ENCODE measurements at regions not wholly inside any gene's neighbourhood (a gene's known extent, or its start where the extent isn't known, plus 50 kb on each side); places are given as distances from the start of the nearest gene placed in this dataset.
"Not testable (repeated sequence)": the region's sequence is repeated elsewhere in the genome, so short reads cannot be mapped to it uniquely, and the experiment has no call there.

GRCh38 chr6:139699335-139699734 is 324.9 kb upstream of the CITED2 start:
- DNase-seq (ENCODE audit: low read depth, low spot score), result no peak

GRCh38 chr6:139698526-139699176 is 324.2 kb upstream of the CITED2 start:
- DNase-seq (ENCODE audit: low read depth, low spot score), result no peak

- DNase-seq (ENCODE audit: low read depth, low spot score), result not testable (repeated sequence)
Measured at GRCh38 chr6:139697856-139698255, 323.4 kb upstream of the CITED2 start.

GRCh38 chr6:139696991-139697390 is 322.5 kb upstream of the CITED2 start:
- not testable (repeated sequence) for DNase-seq (ENCODE audit: low read depth, low spot score)

- no peak for DNase-seq (ENCODE audit: low read depth, low spot score)
Measured at GRCh38 chr6:139695361-139695760, 320.9 kb upstream of the CITED2 start.

- DNase-seq (ENCODE audit: low read depth, low spot score), result no peak
Measured at GRCh38 chr6:139693735-139694134, 319.3 kb upstream of the CITED2 start.

GRCh38 chr6:139690007-139690406 is 315.6 kb upstream of the CITED2 start:
- DNase-seq (ENCODE audit: low read depth, low spot score), result no peak

- no peak for DNase-seq (ENCODE audit: low read depth, low spot score)
Measured at GRCh38 chr6:139687055-139687454, 312.6 kb upstream of the CITED2 start.

- no peak for DNase-seq (ENCODE audit: low read depth, low spot score)
Measured at GRCh38 chr6:139686308-139686707, 311.9 kb upstream of the CITED2 start.

- DNase-seq (ENCODE audit: low read depth, low spot score), result no peak
Measured at GRCh38 chr6:139685009-139685408, 310.6 kb upstream of the CITED2 start.

GRCh38 chr6:139680819-139681218 is 306.4 kb upstream of the CITED2 start:
- DNase-seq (ENCODE audit: low read depth, low spot score), result no peak

- DNase-seq (ENCODE audit: low read depth, low spot score), result no peak
Measured at GRCh38 chr6:139679516-139680179, 305.2 kb upstream of the CITED2 start.

- no peak for DNase-seq (ENCODE audit: low read depth, low spot score)
Measured at GRCh38 chr6:139676718-139677117, 302.3 kb upstream of the CITED2 start.

GRCh38 chr6:139666284-139666683 is 291.8 kb upstream of the CITED2 start:
- no peak for DNase-seq (ENCODE audit: low read depth, low spot score)

GRCh38 chr6:139663996-139664395 is 289.5 kb upstream of the CITED2 start:
- no peak for DNase-seq (ENCODE audit: low read depth, low spot score)

GRCh38 chr6:139659711-139660110 is 285.3 kb upstream of the CITED2 start:
- DNase-seq (ENCODE audit: low read depth, low spot score), result no peak

- no peak for DNase-seq (ENCODE audit: low read depth, low spot score)
Measured at GRCh38 chr6:139659196-139659595, 284.7 kb upstream of the CITED2 start.

- DNase-seq (ENCODE audit: low read depth, low spot score), result no peak
Measured at GRCh38 chr6:139657119-139657518, 282.7 kb upstream of the CITED2 start.

GRCh38 chr6:139655783-139656705 is 281.6 kb upstream of the CITED2 start:
- DNase-seq (ENCODE audit: low read depth, low spot score), result peak; percentile 46

- peak; percentile 67 for DNase-seq (ENCODE audit: low read depth, low spot score)
Measured at GRCh38 chr6:139654888-139655782, 280.7 kb upstream of the CITED2 start.

GRCh38 chr6:139654309-139654708 is 279.9 kb upstream of the CITED2 start:
- DNase-seq (ENCODE audit: low read depth, low spot score), result no peak

Measured in ELF-1 (cell line).